Large intestine (tissue), 3 donors: ENCODE measurements at regions not wholly inside any gene's neighbourhood (a gene's known extent, or its start where the extent isn't known, plus 50 kb on each side); places are given as distances from the start of the nearest gene placed in this dataset.

Experiments used
- DNase-seq, 2 donors: peaks; one replicate each; pipeline versions ENCODE4 v3.0.0 to v3.0.0-alpha.2; 2013
- H3K27ac ChIP-seq: one replicate; pipeline ENCODE4 v1.5.1; 2013; ENCODE audit warnings: low read length
- H3K27me3 ChIP-seq: 2 replicates; pipeline ENCODE4 v1.6.1; 2013; ENCODE audit warnings: low read length; ENCODE audit not compliant: control insufficient read depth, insufficient read depth
- H3K36me3 ChIP-seq: 2 replicates; pipeline ENCODE4 v1.6.1; 2013; ENCODE audit warnings: low read length; ENCODE audit not compliant: control insufficient read depth, insufficient read depth
- H3K4me1 ChIP-seq: one replicate; pipeline ENCODE4 v1.6.1; 2013; ENCODE audit warnings: low read length; ENCODE audit not compliant: control insufficient read depth, insufficient read depth
- H3K4me3 ChIP-seq: one replicate; pipeline ENCODE4 v1.5.1; 2013; ENCODE audit warnings: low read length
- H3K9me3 ChIP-seq: one replicate; pipeline ENCODE4 v1.6.1; 2013; ENCODE audit warnings: mild to moderate bottlenecking, low read depth, low read length, moderate library complexity; ENCODE audit not compliant: control insufficient read depth
- WGBS: methylation state at CpG from one replicate; pipeline ENCODE4 v1.1.5; 2013; ENCODE audit warnings: low lambda C conversion rate; ENCODE audit not compliant: insufficient coverage; 5-methylcytosine and 5-hydroxymethylcytosine counted together

- WGBS: 85% methylated on average over 2 of the region's 2 CpGs
- Histone ChIP-seq H3K27me3 (no peaks in the 10 kb centered on the region), H3K9me3 (no peaks in the 10 kb centered on the region), H3K27ac (no peak overlapping the region), H3K4me3 (no peak overlapping the region), H3K4me1 (no peaks in the 10 kb centered on the region), H3K36me3 (no peaks in the 10 kb centered on the region)
- no peak for DNase-seq
Observed at GRCh38 chr2:11939523-11939922, 193.1 kb downstream of the LPIN1 start.

- DNase-seq: no peak
- no peak overlapping the region for H3K4me3 ChIP-seq
- no peak overlapping the region for H3K27ac ChIP-seq
- no peaks in the 10 kb centered on the region for H3K4me1 ChIP-seq
- 77% methylated on average over 3 of the region's 3 CpGs for WGBS
- no peaks in the 10 kb centered on the region for H3K36me3 ChIP-seq
- H3K9me3 ChIP-seq: no peaks in the 10 kb centered on the region
- no peaks in the 10 kb centered on the region for H3K27me3 ChIP-seq
Observed at GRCh38 chr2:11940121-11940743, 193.8 kb downstream of the LPIN1 start.

- DNase-seq: no peak
- H3K27ac ChIP-seq: no peak overlapping the region
- H3K9me3 ChIP-seq: no peaks in the 10 kb centered on the region
- no CpG with 5 or more reads among the region's 4 CpGs for WGBS
- H3K4me1 ChIP-seq: no peaks in the 10 kb centered on the region
- H3K27me3 ChIP-seq: no peaks in the 10 kb centered on the region
- no peaks in the 10 kb centered on the region for H3K36me3 ChIP-seq
- H3K4me3 ChIP-seq: no peak overlapping the region
Observed at GRCh38 chr2:11940799-11941198, 194.4 kb downstream of the LPIN1 start.

GRCh38 chr2:11941201-11942177 is 195.1 kb downstream of the LPIN1 start:
- Histone ChIP-seq H3K4me3 (no peak overlapping the region), H3K9me3 (no peaks in the 10 kb centered on the region), H3K27me3 (no peaks in the 10 kb centered on the region), H3K4me1 (no peaks in the 10 kb centered on the region), H3K27ac (no peak overlapping the region), H3K36me3 (no peaks in the 10 kb centered on the region)
- 67% methylated on average over 1 of the region's 17 CpGs for WGBS
- no peak for DNase-seq

GRCh38 chr2:11942178-11942569 is 195.7 kb downstream of the LPIN1 start:
- Histone ChIP-seq H3K4me3 (no peak overlapping the region), H3K9me3 (no peaks in the 10 kb centered on the region), H3K36me3 (no peaks in the 10 kb centered on the region), H3K4me1 (no peaks in the 10 kb centered on the region), H3K27ac (no peak overlapping the region), H3K27me3 (no peaks in the 10 kb centered on the region)
- WGBS: 100% methylated on average over 1 of the region's 5 CpGs
- no peak for DNase-seq

GRCh38 chr2:11944311-11944710 is 197.9 kb downstream of the LPIN1 start:
- no peaks in the 10 kb centered on the region for H3K4me1 ChIP-seq
- WGBS: 72% methylated on average over 3 of the region's 4 CpGs
- H3K4me3 ChIP-seq: no peak overlapping the region
- H3K9me3 ChIP-seq: no peaks in the 10 kb centered on the region
- no peak for DNase-seq
- no peaks in the 10 kb centered on the region for H3K36me3 ChIP-seq
- H3K27me3 ChIP-seq: no peaks in the 10 kb centered on the region
- H3K27ac ChIP-seq: no peak overlapping the region

GRCh38 chr2:11945139-11946126 is 199.0 kb downstream of the LPIN1 start:
- DNase-seq: no peak
- WGBS: 66% methylated on average over 4 of the region's 5 CpGs
- Histone ChIP-seq H3K36me3 (no peaks in the 10 kb centered on the region), H3K27ac (no peak overlapping the region), H3K27me3 (no peaks in the 10 kb centered on the region), H3K4me1 (no peaks in the 10 kb centered on the region), H3K4me3 (no peak overlapping the region), H3K9me3 (no peaks in the 10 kb centered on the region)

- no peaks in the 10 kb centered on the region for H3K36me3 ChIP-seq
- H3K9me3 ChIP-seq: no peaks in the 10 kb centered on the region
- no peak overlapping the region for H3K27ac ChIP-seq
- H3K4me1 ChIP-seq: no peaks in the 10 kb centered on the region
- 90% methylated on average over 3 of the region's 4 CpGs for WGBS
- H3K27me3 ChIP-seq: no peaks in the 10 kb centered on the region
- no peak overlapping the region for H3K4me3 ChIP-seq
- DNase-seq: no peak
Observed at GRCh38 chr2:11947956-11948355, 201.5 kb downstream of the LPIN1 start.

GRCh38 chr2:11949732-11950523 is 203.5 kb downstream of the LPIN1 start:
- Histone ChIP-seq H3K27ac (no peak overlapping the region), H3K36me3 (no peaks in the 10 kb centered on the region), H3K9me3 (no peaks in the 10 kb centered on the region), H3K4me1 (no peaks in the 10 kb centered on the region), H3K4me3 (no peak overlapping the region), H3K27me3 (no peaks in the 10 kb centered on the region)
- no peak for DNase-seq
- WGBS: 86% methylated on average over 3 of the region's 4 CpGs
